HEK293T (cell line): ENCODE measurements at regions not wholly inside any gene's neighbourhood (a gene's known extent, or its start where the extent isn't known, plus 50 kb on each side); places are given as distances from the start of the nearest gene placed in this dataset.

Experiments
- BHLHE40 ChIP-seq: fragments of 450-650 bp; IDR thresholded peaks from 2 replicates; pipeline ENCODE4 v1.6.1; 2016; ENCODE audit warnings: mild to moderate bottlenecking, moderate library complexity, borderline replicate concordance
- FOXA1 ChIP-seq: fragments of 450-650 bp; IDR thresholded peaks from 2 replicates; pipeline ENCODE4 v1.6.1; 2016; ENCODE audit warnings: mild to moderate bottlenecking

- TF ChIP-seq BHLHE40 (no peak), FOXA1 (no peak)
Observed at GRCh38 chr3:177995381-177996085, 540.7 kb upstream of the KCNMB2 start.
